Kidney (tissue), 13 donors: ENCODE measurements at regions not wholly inside any gene's neighbourhood (a gene's known extent, or its start where the extent isn't known, plus 50 kb on each side); places are given as distances from the start of the nearest gene placed in this dataset.

Experiments used
- DNase-seq, 5 donors: peaks; one replicate each; pipeline ENCODE4 v3.0.0-alpha.2; 2013 to 2020
- FAIRE-seq: peaks from 2 replicates; lab custom pipeline; 2012; peaks lifted over from hg19 to GRCh38; lab: Jason Lieb, UNC
- H3K27ac ChIP-seq, 2 donors: one replicate each; pipeline ENCODE4 v1.7.0; 2013; ENCODE audit warnings: low read depth in 2 of 2, low read length in 2 of 2, inconsistent platforms in 1 of 2
- H3K27me3 ChIP-seq: one replicate; pipeline ENCODE4 v1.7.1; 2013; ENCODE audit warnings: low read length, inconsistent platforms; ENCODE audit not compliant: control insufficient read depth, insufficient read depth
- H3K36me3 ChIP-seq, 3 donors: one replicate each; pipeline versions ENCODE4 v1.7.0 to v1.7.1; 2013; ENCODE audit warnings: low read length in 3 of 3, control low read depth in 1 of 3, inconsistent platforms in 1 of 3; ENCODE audit not compliant: insufficient read depth in 3 of 3, control insufficient read depth in 2 of 3
- H3K4me1 ChIP-seq, 3 donors: one replicate each; pipeline versions ENCODE4 v1.7.0 to v1.7.1; 2013; ENCODE audit warnings: low read length in 3 of 3, inconsistent platforms in 1 of 3, low read depth in 1 of 3; ENCODE audit not compliant: control insufficient read depth in 2 of 3, insufficient read depth in 2 of 3
- H3K4me3 ChIP-seq, 3 donors: one replicate each; pipeline versions ENCODE4 v1.7.0 to v1.8.1; 2013; ENCODE audit warnings: low read length in 3 of 3, control low read depth in 1 of 3, inconsistent platforms in 1 of 3
- H3K9ac ChIP-seq, 3 donors: one replicate each; pipeline versions ENCODE4 v1.7.0 to v1.7.1; 2013; ENCODE audit warnings: low read length in 3 of 3, control low read depth in 1 of 3, inconsistent platforms in 1 of 3
- H3K9me3 ChIP-seq, 3 donors: one replicate each; pipeline versions ENCODE4 v1.7.0 to v1.7.1; 2013; ENCODE audit warnings: low read length in 3 of 3, control low read depth in 1 of 3, inconsistent platforms in 1 of 3; ENCODE audit not compliant: control insufficient read depth in 2 of 3, insufficient read depth in 1 of 3
- intact Hi-C: fragments of 100-400 bp; cut with DNase I; formaldehyde crosslinking; loops from one replicate; pipeline ENCODE4 v1.11.1; 2022
- TF ChIP-seq, protein P1 (sequence below): IDR thresholded peaks from 3 replicates; pipeline ENCODE4 v1.5.1; 2012; ENCODE audit warnings: mild to moderate bottlenecking, moderate library complexity, borderline replicate concordance; ENCODE audit not compliant: insufficient read depth; ENCODE audit errors: extremely low read depth
- donor health status: control.
- donor health status: control.
- donor health status: control.
- donor health status: control.
- donor health status: control.
- donor health status: DM: yes; HTN: yes; CAD: no.
- donor health status: Normal renal cell carcinoma (clear cell type).

DNA sequence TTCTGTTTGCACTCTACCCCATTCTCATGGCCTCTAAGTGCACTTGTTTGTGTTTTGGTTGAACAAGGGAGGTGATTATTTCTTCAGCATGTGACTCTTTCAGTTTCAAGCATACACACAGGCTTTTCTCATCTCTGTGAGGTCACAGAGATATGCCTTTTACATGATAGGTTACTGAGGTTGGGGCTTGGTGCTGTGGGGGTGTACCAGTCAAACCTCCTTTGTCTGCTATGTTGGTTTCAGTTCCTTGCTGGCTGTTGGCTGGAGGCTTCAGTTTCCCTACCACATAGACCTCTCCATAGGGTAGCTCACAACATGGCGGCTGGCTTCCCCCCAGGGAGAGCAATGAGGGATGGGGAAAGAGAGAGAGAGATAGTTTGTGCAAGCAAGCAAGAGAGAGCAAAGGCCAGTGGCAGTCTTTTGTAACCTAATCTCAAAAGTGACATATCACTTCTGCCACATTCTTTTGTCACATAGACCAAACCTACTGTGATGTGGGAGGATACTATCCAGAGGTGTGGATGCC lies 96.7 kb upstream of the SEMA6A start:
- Histone ChIP-seq H3K27ac (no peak overlapping the region), H3K4me3 (no peak overlapping the region), H3K4me1 (peaks cover 0 to 4% (median 0%) of the 10 kb centered on the region in 3 donors), H3K27me3 (no peaks in the 10 kb centered on the region), H3K9ac (no peak overlapping the region), H3K9me3 (no peaks in the 10 kb centered on the region), H3K36me3 (no peaks in the 10 kb centered on the region)
- TF ChIP-seq, protein P1, sequence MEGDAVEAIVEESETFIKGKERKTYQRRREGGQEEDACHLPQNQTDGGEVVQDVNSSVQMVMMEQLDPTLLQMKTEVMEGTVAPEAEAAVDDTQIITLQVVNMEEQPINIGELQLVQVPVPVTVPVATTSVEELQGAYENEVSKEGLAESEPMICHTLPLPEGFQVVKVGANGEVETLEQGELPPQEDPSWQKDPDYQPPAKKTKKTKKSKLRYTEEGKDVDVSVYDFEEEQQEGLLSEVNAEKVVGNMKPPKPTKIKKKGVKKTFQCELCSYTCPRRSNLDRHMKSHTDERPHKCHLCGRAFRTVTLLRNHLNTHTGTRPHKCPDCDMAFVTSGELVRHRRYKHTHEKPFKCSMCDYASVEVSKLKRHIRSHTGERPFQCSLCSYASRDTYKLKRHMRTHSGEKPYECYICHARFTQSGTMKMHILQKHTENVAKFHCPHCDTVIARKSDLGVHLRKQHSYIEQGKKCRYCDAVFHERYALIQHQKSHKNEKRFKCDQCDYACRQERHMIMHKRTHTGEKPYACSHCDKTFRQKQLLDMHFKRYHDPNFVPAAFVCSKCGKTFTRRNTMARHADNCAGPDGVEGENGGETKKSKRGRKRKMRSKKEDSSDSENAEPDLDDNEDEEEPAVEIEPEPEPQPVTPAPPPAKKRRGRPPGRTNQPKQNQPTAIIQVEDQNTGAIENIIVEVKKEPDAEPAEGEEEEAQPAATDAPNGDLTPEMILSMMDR = no peak
- intact Hi-C loops = no loop called here
- no peak for FAIRE-seq
- DNase-seq = no peak

DNA sequence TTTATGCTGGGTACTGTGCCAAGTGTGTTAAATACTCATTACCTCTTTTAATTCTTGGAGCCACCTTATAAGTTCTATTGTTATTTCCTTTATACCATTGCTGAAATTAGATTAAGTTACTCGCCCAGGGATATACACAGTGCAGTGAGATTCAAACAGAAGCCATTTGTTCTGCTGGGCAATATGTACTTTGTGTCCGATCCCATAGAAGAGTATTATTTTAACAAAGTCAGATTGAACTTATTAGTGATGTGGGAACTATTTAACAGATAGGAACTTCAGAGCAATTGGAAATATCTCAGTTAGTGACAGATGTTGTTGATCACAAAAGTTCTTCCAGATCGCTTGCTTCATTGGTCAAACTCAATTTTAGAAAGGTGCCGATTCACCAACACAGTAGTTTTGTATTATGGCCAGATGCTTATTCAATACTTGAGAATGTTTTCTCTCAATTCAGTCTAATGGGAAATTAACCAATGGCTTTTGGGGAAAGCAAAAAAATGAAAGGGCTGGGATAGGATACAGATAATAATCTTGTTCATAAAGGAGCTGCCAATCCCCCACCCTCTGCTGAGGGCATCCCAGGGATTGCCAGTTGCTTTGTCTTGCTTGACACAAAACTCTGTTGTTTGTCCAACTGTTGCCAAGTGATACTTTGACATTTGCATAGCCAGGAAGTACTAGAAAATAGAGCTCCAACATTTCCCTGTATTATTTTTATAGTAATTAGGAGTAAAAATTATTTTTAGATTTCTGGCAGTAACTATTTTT lies 94.8 kb upstream of the SEMA6A start:
- Histone ChIP-seq H3K27me3 (no peaks in the 10 kb centered on the region), H3K9me3 (no peaks in the 10 kb centered on the region), H3K4me3 (no peak overlapping the region), H3K9ac (no peak overlapping the region), H3K27ac (no peak overlapping the region), H3K36me3 (no peaks in the 10 kb centered on the region), H3K4me1 (peaks cover 0 to 4% (median 0%) of the 10 kb centered on the region in 3 donors)
- peak in 2 of 5 donors; percentile 17 to 42 for DNase-seq
- peak; percentile 55 for FAIRE-seq
- intact Hi-C loops = no loop called here
- TF ChIP-seq, protein P1 = no peak

DNA sequence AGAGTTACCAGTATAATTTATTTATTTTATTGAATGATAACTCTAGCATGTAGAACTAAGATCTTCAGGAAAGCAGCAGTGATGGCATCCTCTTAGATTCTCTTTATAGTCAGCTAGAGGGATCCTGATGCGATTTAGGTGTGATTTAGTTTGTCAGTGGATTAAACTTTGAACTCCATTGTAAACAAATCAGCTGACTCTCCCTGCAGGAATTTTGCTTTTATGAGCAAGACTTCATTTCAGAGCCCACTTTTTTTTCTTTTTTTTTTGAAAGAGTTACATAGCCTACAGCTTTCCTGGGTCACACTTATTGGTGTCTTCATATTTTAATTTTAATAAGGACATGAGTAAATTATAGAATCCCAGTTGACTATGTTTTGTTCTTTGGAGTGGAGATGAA lies 93.8 kb upstream of the SEMA6A start:
- no peak for FAIRE-seq
- DNase-seq = peak in 1 of 5 donors; percentile 7
- Histone ChIP-seq H3K27ac (no peak overlapping the region), H3K36me3 (no peaks in the 10 kb centered on the region), H3K27me3 (no peaks in the 10 kb centered on the region), H3K9me3 (no peaks in the 10 kb centered on the region), H3K4me3 (no peak overlapping the region), H3K4me1 (no peaks in the 10 kb centered on the region), H3K9ac (no peak overlapping the region)
- TF ChIP-seq, protein P1 = no peak
- intact Hi-C loops = no loop called here
